ENCODE measurements at regions not wholly inside any gene's neighbourhood (a gene's known extent, or its start where the extent isn't known, plus 50 kb on each side); places are given as distances from the start of the nearest gene placed in this dataset.

DNA sequence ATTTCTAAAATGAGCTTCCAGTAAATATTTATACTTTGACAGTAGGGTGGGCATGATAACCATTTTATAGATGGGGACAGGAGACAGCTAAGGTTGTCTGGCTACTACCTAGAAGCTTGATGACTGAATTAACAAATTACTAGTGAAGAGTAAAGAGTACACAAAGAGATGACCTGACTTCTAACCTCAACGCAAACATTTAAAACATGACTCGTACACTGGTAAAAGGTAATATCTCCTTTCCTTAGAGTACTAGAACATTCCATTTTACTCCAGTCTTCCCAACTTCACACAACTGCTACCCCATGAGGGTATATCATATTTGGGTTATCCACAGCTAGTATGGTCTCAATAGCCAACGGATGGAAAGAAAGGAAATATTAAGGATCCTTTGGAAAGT is 258.9 kb downstream of the FOXO1 start:
- DNase-seq (ENCODE audit: low read depth, low spot score) (no peak), ATAC-seq (no peak), FAIRE-seq (no peak)
- intact Hi-C loops (cut with micrococcal nuclease; ENCODE audit: unreplicated experiment) (no loop called here), in situ Hi-C loops (cut with MboI) (no loop called here)
- no peak overlapping the region for H3K4me3 ChIP-seq
- ChIA-PET CTCF (interaction anchor here (0.6 to 1.8 kb wide), 4 partner anchors 13 to 1470 kb away, joined by 3 to 5 read pairs (median 3); no protein-coding TSS in a partner anchor), SMC1A (ENCODE audit: uncharacterized antibody, unreplicated experiment) (no interaction called here), RAD21 (ENCODE audit: unreplicated experiment) (interaction anchor here (0.8 to 1.0 kb wide), 2 partner anchors 15 to 218 kb away, joined by 3 read pairs; no protein-coding TSS in a partner anchor), POLR2A (interaction anchor here (0.6 to 0.7 kb wide), 2 partner anchors 318 to 412 kb away, joined by 3 to 4 read pairs; no protein-coding TSS in a partner anchor)
- no peaks in the 10 kb centered on the region for H3K79me2 ChIP-seq (ENCODE audit: control insufficient read depth, insufficient read depth, low read length)
- H3K27me3 ChIP-seq (replicated peaks in 1 of 2; ENCODE audit: control insufficient read depth in 2 of 2, insufficient read depth in 2 of 2, low read length in 1 of 2): peaks cover 0 to 3% of the 10 kb centered on the region in 2 experiments; a peak in 2 of 4 replicates
- H2AFZ ChIP-seq (ENCODE audit: control insufficient read depth, low read depth, low read length): no peak overlapping the region
- BruUV-seq (replicated peaks): no TSS peak
- no peaks in the 10 kb centered on the region for H3K36me3 ChIP-seq (ENCODE audit: control insufficient read depth in 2 of 2, insufficient read depth in 2 of 2, low read length in 1 of 2)
- H3K27ac ChIP-seq (ENCODE audit: control insufficient read depth, insufficient read depth): no peak overlapping the region
- no peak overlapping the region for H3K4me2 ChIP-seq (ENCODE audit: control insufficient read depth, insufficient read depth)
- no peaks in the 10 kb centered on the region for H4K20me1 ChIP-seq (ENCODE audit: control insufficient read depth, insufficient read depth)
- 86% methylated on average over 3 of the region's 3 CpGs for WGBS (ENCODE audit: insufficient coverage, insufficient replicate concordance, low lambda C conversion rate, missing lambda C conversion rate)
- H3K9me3 ChIP-seq (replicated peaks; ENCODE audit: control insufficient read depth, insufficient read depth, low read length): peaks cover 4% of the 10 kb centered on the region; the same call in 2 of the 3 replicates
- TF ChIP-seq ELK1 (IDR thresholded peaks at IDR 0.05; ENCODE audit: low read depth, low read length) (no peak), STAT3 (IDR thresholded peaks at IDR 0.05; ENCODE audit: low read depth, low read length) (no peak), RBBP5 (conservative IDR thresholded peaks at IDR 0.05) (no peak), NFYB (IDR thresholded peaks at IDR 0.05; ENCODE audit: insufficient read depth, low read depth, low read length) (no peak), TARDBP (IDR thresholded peaks at IDR 0.05; ENCODE audit: borderline replicate concordance) (no peak), NRF1 (conservative IDR thresholded peaks at IDR 0.05; ENCODE audit: low read depth, low read length) (no peak), ESRRA (IDR thresholded peaks at IDR 0.05; ENCODE audit: low read length) (no peak), KLF5 (IDR thresholded peaks at IDR 0.05; ENCODE audit: partially characterized antibody) (no peak), GABPA (IDR thresholded peaks at IDR 0.05; ENCODE audit: low read depth) (no peak), CHD4 (IDR thresholded peaks at IDR 0.05) (no peak), RFX5 (IDR thresholded peaks at IDR 0.05; ENCODE audit: low read depth, low read length) (no peak), NBN (IDR thresholded peaks at IDR 0.05) (no peak), FOXK2 (IDR thresholded peaks at IDR 0.05) (no peak), TBL1XR1 (IDR thresholded peaks at IDR 0.05; ENCODE audit: low read depth, low read length) (no peak), EZH2 (IDR thresholded peaks at IDR 0.05; ENCODE audit: borderline replicate concordance, control insufficient read depth, low read depth, low read length) (no peak), STAT1 (conservative IDR thresholded peaks at IDR 0.05) (no peak)
- TF ChIP-seq, protein P1, sequence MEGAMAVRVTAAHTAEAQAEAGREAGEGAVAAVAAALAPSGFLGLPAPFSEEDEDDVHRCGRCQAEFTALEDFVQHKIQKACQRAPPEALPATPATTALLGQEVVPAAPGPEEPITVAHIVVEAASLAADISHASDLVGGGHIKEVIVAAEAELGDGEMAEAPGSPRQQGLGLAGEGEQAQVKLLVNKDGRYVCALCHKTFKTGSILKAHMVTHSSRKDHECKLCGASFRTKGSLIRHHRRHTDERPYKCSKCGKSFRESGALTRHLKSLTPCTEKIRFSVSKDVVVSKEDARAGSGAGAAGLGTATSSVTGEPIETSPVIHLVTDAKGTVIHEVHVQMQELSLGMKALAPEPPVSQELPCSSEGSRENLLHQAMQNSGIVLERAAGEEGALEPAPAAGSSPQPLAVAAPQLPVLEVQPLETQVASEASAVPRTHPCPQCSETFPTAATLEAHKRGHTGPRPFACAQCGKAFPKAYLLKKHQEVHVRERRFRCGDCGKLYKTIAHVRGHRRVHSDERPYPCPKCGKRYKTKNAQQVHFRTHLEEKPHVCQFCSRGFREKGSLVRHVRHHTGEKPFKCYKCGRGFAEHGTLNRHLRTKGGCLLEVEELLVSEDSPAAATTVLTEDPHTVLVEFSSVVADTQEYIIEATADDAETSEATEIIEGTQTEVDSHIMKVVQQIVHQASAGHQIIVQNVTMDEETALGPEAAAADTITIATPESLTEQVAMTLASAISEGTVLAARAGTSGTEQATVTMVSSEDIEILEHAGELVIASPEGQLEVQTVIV (IDR thresholded peaks at IDR 0.05; ENCODE audit: borderline replicate concordance, partially characterized antibody): no peak
- TF ChIP-seq, protein P2, sequence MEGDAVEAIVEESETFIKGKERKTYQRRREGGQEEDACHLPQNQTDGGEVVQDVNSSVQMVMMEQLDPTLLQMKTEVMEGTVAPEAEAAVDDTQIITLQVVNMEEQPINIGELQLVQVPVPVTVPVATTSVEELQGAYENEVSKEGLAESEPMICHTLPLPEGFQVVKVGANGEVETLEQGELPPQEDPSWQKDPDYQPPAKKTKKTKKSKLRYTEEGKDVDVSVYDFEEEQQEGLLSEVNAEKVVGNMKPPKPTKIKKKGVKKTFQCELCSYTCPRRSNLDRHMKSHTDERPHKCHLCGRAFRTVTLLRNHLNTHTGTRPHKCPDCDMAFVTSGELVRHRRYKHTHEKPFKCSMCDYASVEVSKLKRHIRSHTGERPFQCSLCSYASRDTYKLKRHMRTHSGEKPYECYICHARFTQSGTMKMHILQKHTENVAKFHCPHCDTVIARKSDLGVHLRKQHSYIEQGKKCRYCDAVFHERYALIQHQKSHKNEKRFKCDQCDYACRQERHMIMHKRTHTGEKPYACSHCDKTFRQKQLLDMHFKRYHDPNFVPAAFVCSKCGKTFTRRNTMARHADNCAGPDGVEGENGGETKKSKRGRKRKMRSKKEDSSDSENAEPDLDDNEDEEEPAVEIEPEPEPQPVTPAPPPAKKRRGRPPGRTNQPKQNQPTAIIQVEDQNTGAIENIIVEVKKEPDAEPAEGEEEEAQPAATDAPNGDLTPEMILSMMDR (IDR thresholded peaks at IDR 0.05 in 2 of 3, conservative IDR thresholded peaks at IDR 0.05 in 1 of 3; ENCODE audit: control insufficient read depth in 2 of 3, extremely low read depth in 1 of 3, insufficient read depth in 1 of 3, low read depth in 3 of 3, low read length in 3 of 3): no peak
- TF ChIP-seq, protein P3, sequence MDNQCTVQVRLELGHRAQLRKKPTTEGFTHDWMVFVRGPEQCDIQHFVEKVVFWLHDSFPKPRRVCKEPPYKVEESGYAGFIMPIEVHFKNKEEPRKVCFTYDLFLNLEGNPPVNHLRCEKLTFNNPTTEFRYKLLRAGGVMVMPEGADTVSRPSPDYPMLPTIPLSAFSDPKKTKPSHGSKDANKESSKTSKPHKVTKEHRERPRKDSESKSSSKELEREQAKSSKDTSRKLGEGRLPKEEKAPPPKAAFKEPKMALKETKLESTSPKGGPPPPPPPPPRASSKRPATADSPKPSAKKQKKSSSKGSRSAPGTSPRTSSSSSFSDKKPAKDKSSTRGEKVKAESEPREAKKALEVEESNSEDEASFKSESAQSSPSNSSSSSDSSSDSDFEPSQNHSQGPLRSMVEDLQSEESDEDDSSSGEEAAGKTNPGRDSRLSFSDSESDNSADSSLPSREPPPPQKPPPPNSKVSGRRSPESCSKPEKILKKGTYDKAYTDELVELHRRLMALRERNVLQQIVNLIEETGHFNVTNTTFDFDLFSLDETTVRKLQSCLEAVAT (IDR thresholded peaks at IDR 0.05): no peak
- no peak overlapping the region for H3K9ac ChIP-seq (ENCODE audit: control insufficient read depth, insufficient read depth, low read length)
- peaks cover 7% of the 10 kb centered on the region for H3K4me1 ChIP-seq (ENCODE audit: control insufficient read depth, insufficient read depth, low read length)
